GM23338 (cell line): ENCODE measurements at regions not wholly inside any gene's neighbourhood (a gene's known extent, or its start where the extent isn't known, plus 50 kb on each side); places are given as distances from the start of the nearest gene placed in this dataset.

ENCODE experiments used
- ATAC-seq: fragments of 200-7000 bp; cut with Tn5 transposase; 3 replicates; pipeline ENCODE4 v1.9.1; 2020
- DNase-seq: peaks from one replicate; pipeline ENCODE4 v3.0.0-alpha.2; 2015; ENCODE audit warnings: low spot score
- H2AFZ ChIP-seq: fragments of 200-600 bp; sonication (generic); 2 replicates; pipeline ENCODE4 v1.8.0; 2016; ENCODE audit warnings: antibody characterized with exemption, mild to moderate bottlenecking, moderate library complexity
- H3F3A ChIP-seq: fragments of 200-600 bp; sonication (generic); replicated peaks from 2 replicates; pipeline ENCODE4 v1.8.0; 2017; ENCODE audit warnings: antibody characterized with exemption, mixed run types, low read depth
- H3K27ac ChIP-seq: fragments of 200-600 bp; sonication (generic); 2 replicates; pipeline ENCODE4 v1.6.1; 2016; ENCODE audit warnings: low read depth
- H3K27me3 ChIP-seq: fragments of 200-600 bp; sonication (generic); 2 replicates; pipeline ENCODE4 v1.8.0; 2016; ENCODE audit warnings: mild to moderate bottlenecking, mixed run types, moderate library complexity; ENCODE audit not compliant: insufficient read depth
- H3K36me3 ChIP-seq: fragments of 200-600 bp; sonication (generic); 2 replicates; pipeline ENCODE4 v1.8.0; 2016; ENCODE audit warnings: mild to moderate bottlenecking; ENCODE audit not compliant: insufficient read depth
- H3K4me1 ChIP-seq: fragments of 200-600 bp; sonication (generic); 2 replicates; pipeline ENCODE4 v1.8.0; 2016; ENCODE audit warnings: mild to moderate bottlenecking, moderate library complexity; ENCODE audit not compliant: insufficient read depth
- H3K4me2 ChIP-seq: fragments of 200-600 bp; sonication (generic); 2 replicates; pipeline ENCODE4 v1.7.1; 2017; ENCODE audit warnings: mixed run types
- H3K4me3 ChIP-seq: fragments of 200-600 bp; sonication (generic); 2 replicates; pipeline ENCODE4 v1.6.1; 2016; ENCODE audit warnings: mixed run types
- H3K79me2 ChIP-seq: fragments of 200-600 bp; sonication (generic); replicated peaks from 2 replicates; pipeline ENCODE4 v1.8.0; 2017; ENCODE audit warnings: mild to moderate bottlenecking; ENCODE audit not compliant: insufficient read depth
- H3K9me2 ChIP-seq: fragments of 200-600 bp; sonication (generic); 2 replicates; pipeline ENCODE4 v1.8.0; 2017; ENCODE audit not compliant: insufficient read depth
- H4K20me1 ChIP-seq: fragments of 200-600 bp; sonication (generic); replicated peaks from 2 replicates; pipeline ENCODE4 v1.8.0; 2017; ENCODE audit warnings: mild to moderate bottlenecking; ENCODE audit not compliant: insufficient read depth
- H3K27ac Mint-ChIP-seq: 2 replicates; pipeline ENCODE4 v1.8.0; 2020; ENCODE audit warnings: inconsistent platforms, mild to moderate bottlenecking, moderate library complexity, mixed read lengths
- H3K27me3 Mint-ChIP-seq: 3 replicates; pipeline ENCODE4 v1.8.0; 2022; ENCODE audit warnings: low read depth, mild to moderate bottlenecking, moderate library complexity, mixed read lengths, inconsistent platforms; ENCODE audit not compliant: insufficient read depth, poor library complexity
- H3K36me3 Mint-ChIP-seq: 3 replicates; pipeline ENCODE4 v1.8.0; 2021; ENCODE audit warnings: low read depth, mild to moderate bottlenecking, inconsistent platforms, moderate library complexity, mixed read lengths
- H3K4me1 Mint-ChIP-seq: 3 replicates; pipeline ENCODE4 v1.8.0; 2020; ENCODE audit warnings: mild to moderate bottlenecking, inconsistent platforms, mixed read lengths
- H3K4me3 Mint-ChIP-seq: 3 replicates; pipeline ENCODE4 v1.8.0; 2021; ENCODE audit warnings: moderate library complexity, mild to moderate bottlenecking, inconsistent platforms, mixed read lengths
- H3K9me3 Mint-ChIP-seq: 3 replicates; pipeline ENCODE4 v1.8.0; 2020; ENCODE audit warnings: moderate library complexity, mild to moderate bottlenecking, inconsistent platforms, mixed read lengths
- EZH2phosphoT487 ChIP-seq: fragments of 200-600 bp; sonication (generic); IDR thresholded peaks from one replicate; pipeline ENCODE4 v1.8.1; 2018; ENCODE audit warnings: antibody characterized with exemption; ENCODE audit not compliant: unreplicated experiment
- NANOG ChIP-seq: IDR thresholded peaks from 2 replicates; pipeline ENCODE4 v1.6.1; 2016; ENCODE audit warnings: antibody characterized with exemption, borderline replicate concordance
- POLR2AphosphoS5 ChIP-seq: IDR thresholded peaks from 2 replicates; pipeline ENCODE4 v1.6.1; 2016; ENCODE audit warnings: antibody characterized with exemption, low read depth
- ZNF114 ChIP-seq: fragments of 250-450 bp; sonication (Bioruptor Pico); IDR thresholded peaks from 2 replicates; pipeline ENCODE4 v1.5.0; 2020; ENCODE audit warnings: mild to moderate bottlenecking, moderate library complexity
- ZNF331 ChIP-seq: fragments of 250-450 bp; sonication (Bioruptor Pico); IDR thresholded peaks from 2 replicates; pipeline ENCODE4 v1.5.0; 2020; ENCODE audit warnings: low read depth, mild to moderate bottlenecking, moderate library complexity
- TF ChIP-seq, protein P1 (sequence below): IDR thresholded peaks from one replicate; pipeline ENCODE4 v1.6.1; 2018; ENCODE audit warnings: antibody characterized with exemption; ENCODE audit not compliant: unreplicated experiment
- TF ChIP-seq, protein P2 (sequence below): IDR thresholded peaks from 2 replicates; pipeline ENCODE4 v1.6.1; 2016; ENCODE audit warnings: antibody characterized with exemption
- TF ChIP-seq, protein P3 (sequence below): fragments of 250-450 bp; sonication (Bioruptor Pico); IDR thresholded peaks from 2 replicates; pipeline ENCODE4 v1.5.0; 2020; ENCODE audit warnings: mild to moderate bottlenecking, moderate library complexity

DNA sequence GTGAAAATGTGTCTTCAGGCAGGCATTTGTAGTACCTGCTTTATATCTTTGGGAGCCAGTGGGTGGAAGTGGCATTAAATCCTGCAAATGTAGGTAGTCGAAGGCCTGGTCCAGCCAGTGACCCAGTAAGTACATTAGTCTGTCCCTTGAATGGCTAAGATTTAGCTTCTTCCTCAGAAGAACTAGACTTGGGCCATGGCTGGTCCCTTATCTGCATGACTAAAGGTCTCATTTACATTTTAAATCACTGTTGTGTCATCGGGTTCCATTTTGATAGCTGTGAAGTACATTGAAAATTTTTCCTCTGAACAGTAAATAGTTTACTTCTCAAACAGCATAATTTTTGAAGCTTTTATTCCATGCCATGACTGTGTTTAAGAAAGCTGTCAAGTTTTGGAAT lies 438.4 kb upstream of the KLHL29 start:
- H3K27ac ChIP-seq: no peak overlapping the region
- no peaks in the 10 kb centered on the region for H3K79me2 ChIP-seq
- no peaks in the 10 kb centered on the region for H3K27me3 Mint-ChIP-seq
- no peaks in the 10 kb centered on the region for H3F3A ChIP-seq
- TF ChIP-seq, protein P1, sequence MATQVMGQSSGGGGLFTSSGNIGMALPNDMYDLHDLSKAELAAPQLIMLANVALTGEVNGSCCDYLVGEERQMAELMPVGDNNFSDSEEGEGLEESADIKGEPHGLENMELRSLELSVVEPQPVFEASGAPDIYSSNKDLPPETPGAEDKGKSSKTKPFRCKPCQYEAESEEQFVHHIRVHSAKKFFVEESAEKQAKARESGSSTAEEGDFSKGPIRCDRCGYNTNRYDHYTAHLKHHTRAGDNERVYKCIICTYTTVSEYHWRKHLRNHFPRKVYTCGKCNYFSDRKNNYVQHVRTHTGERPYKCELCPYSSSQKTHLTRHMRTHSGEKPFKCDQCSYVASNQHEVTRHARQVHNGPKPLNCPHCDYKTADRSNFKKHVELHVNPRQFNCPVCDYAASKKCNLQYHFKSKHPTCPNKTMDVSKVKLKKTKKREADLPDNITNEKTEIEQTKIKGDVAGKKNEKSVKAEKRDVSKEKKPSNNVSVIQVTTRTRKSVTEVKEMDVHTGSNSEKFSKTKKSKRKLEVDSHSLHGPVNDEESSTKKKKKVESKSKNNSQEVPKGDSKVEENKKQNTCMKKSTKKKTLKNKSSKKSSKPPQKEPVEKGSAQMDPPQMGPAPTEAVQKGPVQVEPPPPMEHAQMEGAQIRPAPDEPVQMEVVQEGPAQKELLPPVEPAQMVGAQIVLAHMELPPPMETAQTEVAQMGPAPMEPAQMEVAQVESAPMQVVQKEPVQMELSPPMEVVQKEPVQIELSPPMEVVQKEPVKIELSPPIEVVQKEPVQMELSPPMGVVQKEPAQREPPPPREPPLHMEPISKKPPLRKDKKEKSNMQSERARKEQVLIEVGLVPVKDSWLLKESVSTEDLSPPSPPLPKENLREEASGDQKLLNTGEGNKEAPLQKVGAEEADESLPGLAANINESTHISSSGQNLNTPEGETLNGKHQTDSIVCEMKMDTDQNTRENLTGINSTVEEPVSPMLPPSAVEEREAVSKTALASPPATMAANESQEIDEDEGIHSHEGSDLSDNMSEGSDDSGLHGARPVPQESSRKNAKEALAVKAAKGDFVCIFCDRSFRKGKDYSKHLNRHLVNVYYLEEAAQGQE: no peak
- no peak for TF ChIP-seq ZNF331
- TF ChIP-seq, protein P2, sequence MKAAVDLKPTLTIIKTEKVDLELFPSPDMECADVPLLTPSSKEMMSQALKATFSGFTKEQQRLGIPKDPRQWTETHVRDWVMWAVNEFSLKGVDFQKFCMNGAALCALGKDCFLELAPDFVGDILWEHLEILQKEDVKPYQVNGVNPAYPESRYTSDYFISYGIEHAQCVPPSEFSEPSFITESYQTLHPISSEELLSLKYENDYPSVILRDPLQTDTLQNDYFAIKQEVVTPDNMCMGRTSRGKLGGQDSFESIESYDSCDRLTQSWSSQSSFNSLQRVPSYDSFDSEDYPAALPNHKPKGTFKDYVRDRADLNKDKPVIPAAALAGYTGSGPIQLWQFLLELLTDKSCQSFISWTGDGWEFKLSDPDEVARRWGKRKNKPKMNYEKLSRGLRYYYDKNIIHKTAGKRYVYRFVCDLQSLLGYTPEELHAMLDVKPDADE: no peak
- TF ChIP-seq, protein P3, sequence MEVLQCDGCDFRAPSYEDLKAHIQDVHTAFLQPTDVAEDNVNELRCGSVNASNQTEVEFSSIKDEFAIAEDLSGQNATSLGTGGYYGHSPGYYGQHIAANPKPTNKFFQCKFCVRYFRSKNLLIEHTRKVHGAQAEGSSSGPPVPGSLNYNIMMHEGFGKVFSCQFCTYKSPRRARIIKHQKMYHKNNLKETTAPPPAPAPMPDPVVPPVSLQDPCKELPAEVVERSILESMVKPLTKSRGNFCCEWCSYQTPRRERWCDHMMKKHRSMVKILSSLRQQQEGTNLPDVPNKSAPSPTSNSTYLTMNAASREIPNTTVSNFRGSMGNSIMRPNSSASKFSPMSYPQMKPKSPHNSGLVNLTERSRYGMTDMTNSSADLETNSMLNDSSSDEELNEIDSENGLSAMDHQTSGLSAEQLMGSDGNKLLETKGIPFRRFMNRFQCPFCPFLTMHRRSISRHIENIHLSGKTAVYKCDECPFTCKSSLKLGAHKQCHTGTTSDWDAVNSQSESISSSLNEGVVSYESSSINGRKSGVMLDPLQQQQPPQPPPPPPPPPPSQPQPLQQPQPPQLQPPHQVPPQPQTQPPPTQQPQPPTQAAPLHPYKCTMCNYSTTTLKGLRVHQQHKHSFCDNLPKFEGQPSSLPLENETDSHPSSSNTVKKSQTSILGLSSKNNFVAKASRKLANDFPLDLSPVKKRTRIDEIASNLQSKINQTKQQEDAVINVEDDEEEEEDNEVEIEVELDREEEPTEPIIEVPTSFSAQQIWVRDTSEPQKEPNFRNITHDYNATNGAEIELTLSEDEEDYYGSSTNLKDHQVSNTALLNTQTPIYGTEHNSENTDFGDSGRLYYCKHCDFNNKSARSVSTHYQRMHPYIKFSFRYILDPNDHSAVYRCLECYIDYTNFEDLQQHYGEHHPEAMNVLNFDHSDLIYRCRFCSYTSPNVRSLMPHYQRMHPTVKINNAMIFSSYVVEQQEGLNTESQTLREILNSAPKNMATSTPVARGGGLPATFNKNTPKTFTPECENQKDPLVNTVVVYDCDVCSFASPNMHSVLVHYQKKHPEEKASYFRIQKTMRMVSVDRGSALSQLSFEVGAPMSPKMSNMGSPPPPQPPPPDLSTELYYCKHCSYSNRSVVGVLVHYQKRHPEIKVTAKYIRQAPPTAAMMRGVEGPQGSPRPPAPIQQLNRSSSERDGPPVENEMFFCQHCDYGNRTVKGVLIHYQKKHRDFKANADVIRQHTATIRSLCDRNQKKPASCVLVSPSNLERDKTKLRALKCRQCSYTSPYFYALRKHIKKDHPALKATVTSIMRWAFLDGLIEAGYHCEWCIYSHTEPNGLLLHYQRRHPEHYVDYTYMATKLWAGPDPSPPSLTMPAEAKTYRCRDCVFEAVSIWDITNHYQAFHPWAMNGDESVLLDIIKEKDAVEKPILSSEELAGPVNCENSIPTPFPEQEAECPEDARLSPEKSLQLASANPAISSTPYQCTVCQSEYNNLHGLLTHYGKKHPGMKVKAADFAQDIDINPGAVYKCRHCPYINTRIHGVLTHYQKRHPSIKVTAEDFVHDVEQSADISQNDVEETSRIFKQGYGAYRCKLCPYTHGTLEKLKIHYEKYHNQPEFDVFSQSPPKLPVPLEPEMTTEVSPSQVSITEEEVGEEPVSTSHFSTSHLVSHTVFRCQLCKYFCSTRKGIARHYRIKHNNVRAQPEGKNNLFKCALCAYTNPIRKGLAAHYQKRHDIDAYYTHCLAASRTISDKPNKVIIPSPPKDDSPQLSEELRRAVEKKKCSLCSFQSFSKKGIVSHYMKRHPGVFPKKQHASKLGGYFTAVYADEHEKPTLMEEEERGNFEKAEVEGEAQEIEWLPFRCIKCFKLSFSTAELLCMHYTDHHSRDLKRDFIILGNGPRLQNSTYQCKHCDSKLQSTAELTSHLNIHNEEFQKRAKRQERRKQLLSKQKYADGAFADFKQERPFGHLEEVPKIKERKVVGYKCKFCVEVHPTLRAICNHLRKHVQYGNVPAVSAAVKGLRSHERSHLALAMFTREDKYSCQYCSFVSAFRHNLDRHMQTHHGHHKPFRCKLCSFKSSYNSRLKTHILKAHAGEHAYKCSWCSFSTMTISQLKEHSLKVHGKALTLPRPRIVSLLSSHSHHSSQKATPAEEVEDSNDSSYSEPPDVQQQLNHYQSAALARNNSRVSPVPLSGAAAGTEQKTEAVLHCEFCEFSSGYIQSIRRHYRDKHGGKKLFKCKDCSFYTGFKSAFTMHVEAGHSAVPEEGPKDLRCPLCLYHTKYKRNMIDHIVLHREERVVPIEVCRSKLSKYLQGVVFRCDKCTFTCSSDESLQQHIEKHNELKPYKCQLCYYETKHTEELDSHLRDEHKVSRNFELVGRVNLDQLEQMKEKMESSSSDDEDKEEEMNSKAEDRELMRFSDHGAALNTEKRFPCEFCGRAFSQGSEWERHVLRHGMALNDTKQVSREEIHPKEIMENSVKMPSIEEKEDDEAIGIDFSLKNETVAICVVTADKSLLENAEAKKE (CRISPR knock-in tag): peak; percentile 66; the same call in 1 of the 2 replicates
- no peak for TF ChIP-seq NANOG
- no peak for TF ChIP-seq ZNF114 (CRISPR knock-in tag)
- no peak for TF ChIP-seq POLR2AphosphoS5
- no peak for TF ChIP-seq EZH2phosphoT487
- peaks cover 6% of the 10 kb centered on the region for H3K4me1 ChIP-seq
- H3K9me3 Mint-ChIP-seq: no peaks in the 10 kb centered on the region
- DNase-seq: peak; percentile 21
- no peaks in the 10 kb centered on the region for H3K27me3 ChIP-seq
- no peaks in the 10 kb centered on the region for H3K36me3 ChIP-seq
- peak overlapping the region; percentile 61; the same call in 1 of the 2 replicates for H3K4me2 ChIP-seq
- no peak overlapping the region for H3K4me3 ChIP-seq
- peaks cover 31% of the 10 kb centered on the region; the same call in 1 of the 2 replicates for H3K9me2 ChIP-seq
- H3K4me3 Mint-ChIP-seq: no peak overlapping the region
- no peaks in the 10 kb centered on the region; the same call in 2 of the 3 replicates for H3K36me3 Mint-ChIP-seq
- H3K27ac Mint-ChIP-seq: no peak overlapping the region
- H3K4me1 Mint-ChIP-seq: peaks cover 25% of the 10 kb centered on the region
- no peak for ATAC-seq
- no peaks in the 10 kb centered on the region for H4K20me1 ChIP-seq
- no peak overlapping the region for H2AFZ ChIP-seq
